A549 (cell line): ENCODE measurements at regions not wholly inside any gene's neighbourhood (a gene's known extent, or its start where the extent isn't known, plus 50 kb on each side); places are given as distances from the start of the nearest gene placed in this dataset.

Source experiments
- ATAC-seq, 2 experiments: fragments of 200-7000 bp in 1 of 2; fragments of >200 bp in 1 of 2; cut with Nextera tagmentation in 1 of 2; cut with Tn5 transposase in 1 of 2; 3 replicates each; pipeline versions ENCODE4 v1.8.0 to v1.9.1; 2018 to 2020; ENCODE audit warnings: mild to moderate bottlenecking in 1 of 2, moderate library complexity in 1 of 2
- CTCF ChIA-PET: fragments of 300-600 bp; sonication (Branson Sonifier 250); formaldehyde crosslinking; extraction: SDS; loops from one replicate; lab custom pipeline; 2021; ENCODE audit warnings: antibody characterized with exemption, inconsistent platforms; lab: Yijun Ruan, JAX
- POLR2A ChIA-PET: fragments of 350-600 bp; formaldehyde crosslinking; extraction: SDS; loops from one replicate; lab custom pipeline; 2021; ENCODE audit warnings: antibody characterized with exemption, inconsistent platforms; lab: Yijun Ruan, JAX
- DNase-seq, 2 experiments: peaks; one replicate each; pipeline versions ENCODE4 v3.0.0 to v3.0.0-alpha.2; 2011 to 2016; ENCODE audit warnings: low read depth in 1 of 2, low spot score in 1 of 2
- FAIRE-seq: peaks from 2 replicates; lab custom pipeline; 2011; peaks lifted over from hg19 to GRCh38; lab: Jason Lieb, UNC
- H3K27ac ChIP-seq, 2 experiments: fragments of >200 bp; sonication (Bioruptor Twin); formaldehyde crosslinking; 3 replicates each; pipeline ENCODE4 v1.5.1; 2016 to 2017
- H3K4me1 ChIP-seq: fragments of >200 bp; sonication (Bioruptor Twin); formaldehyde crosslinking; 3 replicates; pipeline ENCODE4 v1.6.1; 2016
- H3K4me2 ChIP-seq: fragments of >200 bp; sonication (Bioruptor Twin); formaldehyde crosslinking; 3 replicates; pipeline ENCODE4 v1.6.1; 2016
- H3K4me3 ChIP-seq: fragments of >200 bp; sonication (Bioruptor Twin); formaldehyde crosslinking; 3 replicates; pipeline ENCODE4 v1.5.1; 2016
- H3K9me3 ChIP-seq: fragments of >200 bp; sonication (Bioruptor Twin); formaldehyde crosslinking; 3 replicates; pipeline ENCODE4 v1.6.1; 2016
- ATOH8 ChIP-seq: fragments of 250-450 bp; sonication (Bioruptor Pico); IDR thresholded peaks from 2 replicates; pipeline ENCODE4 v1.5.0; 2020; ENCODE audit warnings: low read depth, mild to moderate bottlenecking, moderate library complexity
- CHD2 ChIP-seq: fragments of 150-350 bp; IDR thresholded peaks from 2 replicates; pipeline ENCODE4 v1.6.1; 2014; ENCODE audit warnings: low read length; ENCODE audit not compliant: partially characterized antibody
- EHF ChIP-seq: fragments of 250-450 bp; sonication (Bioruptor Pico); IDR thresholded peaks from 2 replicates; pipeline ENCODE4 v1.5.0; 2020; ENCODE audit warnings: mild to moderate bottlenecking
- ELK1 ChIP-seq: fragments of 150-350 bp; IDR thresholded peaks from 2 replicates; pipeline ENCODE4 v1.6.1; 2014; ENCODE audit warnings: low read depth, mild to moderate bottlenecking, low read length
- HDAC2 ChIP-seq: fragments of 200-600 bp; sonication (generic); IDR thresholded peaks from 2 replicates; pipeline ENCODE4 v1.6.1; 2016
- HMGXB4 ChIP-seq: fragments of 250-450 bp; sonication (Bioruptor Pico); IDR thresholded peaks from 2 replicates; pipeline ENCODE4 v1.5.0; 2021; ENCODE audit warnings: mild to moderate bottlenecking, moderate library complexity, borderline replicate concordance
- HOXA7 ChIP-seq: fragments of 250-450 bp; sonication (Bioruptor Pico); IDR thresholded peaks from 2 replicates; pipeline ENCODE4 v1.5.0; 2020; ENCODE audit warnings: mild to moderate bottlenecking, moderate library complexity
- HOXB5 ChIP-seq: fragments of 250-450 bp; sonication (Bioruptor Pico); IDR thresholded peaks from 2 replicates; pipeline ENCODE4 v1.5.0; 2020; ENCODE audit warnings: mild to moderate bottlenecking, moderate library complexity
- JUN ChIP-seq, 2 experiments: fragments of >200 bp; sonication (Bioruptor Twin); formaldehyde crosslinking; IDR thresholded peaks; 2 replicates in 1 of 2; 3 replicates in 1 of 2; pipeline ENCODE4 v1.6.1; 2016 to 2017
- KDM5A ChIP-seq: fragments of 200-600 bp; sonication (generic); IDR thresholded peaks from 2 replicates; pipeline ENCODE4 v1.6.1; 2016; ENCODE audit warnings: antibody characterized with exemption, mild to moderate bottlenecking
- MAFK ChIP-seq: fragments of 450-650 bp; IDR thresholded peaks from 2 replicates; pipeline ENCODE4 v1.6.1; 2014; ENCODE audit not compliant: partially characterized antibody
- MAX ChIP-seq: IDR thresholded peaks from 2 replicates; pipeline ENCODE4 v1.6.1; 2012
- MAZ ChIP-seq: fragments of 150-350 bp; IDR thresholded peaks from 2 replicates; pipeline ENCODE4 v1.6.1; 2014; ENCODE audit warnings: antibody characterized with exemption, low read depth, low read length, borderline replicate concordance
- PHF8 ChIP-seq: fragments of 200-600 bp; sonication (generic); IDR thresholded peaks from 2 replicates; pipeline ENCODE4 v1.6.1; 2016; ENCODE audit warnings: low read depth, mild to moderate bottlenecking, antibody characterized with exemption, moderate library complexity, borderline replicate concordance
- POLR2AphosphoS2 ChIP-seq: conservative IDR thresholded peaks from 2 replicates; pipeline ENCODE4 v1.6.1; 2012; ENCODE audit warnings: low read length, improper control_type of control experiment, inconsistent platforms
- RFX5 ChIP-seq: fragments of 450-650 bp; IDR thresholded peaks from 2 replicates; pipeline ENCODE4 v1.7.1; 2014; ENCODE audit warnings: antibody characterized with exemption, mild to moderate bottlenecking, moderate library complexity
- TFCP2L1 ChIP-seq: fragments of 250-450 bp; sonication (Bioruptor Pico); IDR thresholded peaks from 2 replicates; pipeline ENCODE4 v1.5.0; 2021; ENCODE audit warnings: mild to moderate bottlenecking
- ZNF302 ChIP-seq: fragments of 250-450 bp; sonication (Bioruptor Pico); IDR thresholded peaks from 2 replicates; pipeline ENCODE4 v1.9.0; 2021; ENCODE audit warnings: inconsistent platforms, mild to moderate bottlenecking, moderate library complexity
- WGBS: methylation state at CpG from one replicate; pipeline ENCODE4 v1.1.6; 2017; ENCODE audit errors: missing lambda C conversion rate; 5-methylcytosine and 5-hydroxymethylcytosine counted together
- TF ChIP-seq, protein P1 (sequence below): fragments of 450-650 bp; IDR thresholded peaks from 2 replicates; pipeline ENCODE4 v1.6.1; 2014; ENCODE audit warnings: antibody characterized with exemption

DNA sequence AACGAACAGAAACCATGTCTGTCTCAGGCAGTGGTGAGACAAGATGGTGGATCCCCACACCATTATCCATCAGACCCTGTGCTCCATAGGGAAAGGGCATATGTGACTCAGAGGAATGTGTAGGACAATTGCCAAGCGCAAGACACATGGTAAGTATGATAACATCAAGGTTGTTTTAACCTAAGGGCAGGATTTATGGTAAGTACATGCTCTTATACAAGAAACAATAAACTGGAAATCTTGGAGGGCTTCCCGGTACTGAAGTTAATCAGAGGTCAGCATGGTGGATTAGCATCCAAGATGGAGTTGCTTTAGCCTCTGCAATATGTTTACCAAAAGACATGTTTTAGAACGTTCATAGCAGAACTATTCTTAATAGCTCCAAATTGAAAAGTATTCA is 355.0 kb downstream of the PPP1R2C start:
- Histone ChIP-seq H3K27ac (no peak overlapping the region), H3K4me3 (no peak overlapping the region), H3K9me3 (no peaks in the 10 kb centered on the region), H3K4me2 (no peak overlapping the region), H3K4me1 (no peaks in the 10 kb centered on the region)
- 2% methylated on average over 4 of the region's 4 CpGs for WGBS
- TF ChIP-seq HDAC2 = no peak
- DNase-seq (no peak), ATAC-seq (no peak), FAIRE-seq (no peak)
- ChIA-PET POLR2A (no interaction called here), CTCF (no interaction called here)

DNA sequence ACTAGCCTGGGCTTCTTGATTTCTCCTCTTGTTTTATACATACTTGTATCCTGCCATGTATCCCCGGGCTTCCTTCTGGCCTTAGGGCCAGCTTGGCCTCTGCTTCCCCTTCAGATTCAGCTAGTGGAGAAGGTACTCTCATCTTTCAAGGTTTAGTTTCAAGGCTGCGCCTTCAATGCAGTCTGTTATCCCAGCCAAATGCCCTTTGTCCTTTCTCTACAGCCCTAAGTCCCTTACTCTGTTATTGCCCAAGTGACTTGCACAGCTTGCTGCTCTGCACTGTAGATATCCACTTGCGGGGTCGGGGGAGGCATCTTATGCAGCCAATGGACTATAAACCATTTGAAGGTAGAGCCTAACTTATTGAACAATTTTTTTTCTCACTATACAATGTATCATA is 357.5 kb downstream of the PPP1R2C start:
- CTCF ChIA-PET = no interaction called here
- POLR2A ChIA-PET = no interaction called here
- H3K9me3 ChIP-seq = no peaks in the 10 kb centered on the region
- TF ChIP-seq MAZ = no peak
- TF ChIP-seq, protein P1, sequence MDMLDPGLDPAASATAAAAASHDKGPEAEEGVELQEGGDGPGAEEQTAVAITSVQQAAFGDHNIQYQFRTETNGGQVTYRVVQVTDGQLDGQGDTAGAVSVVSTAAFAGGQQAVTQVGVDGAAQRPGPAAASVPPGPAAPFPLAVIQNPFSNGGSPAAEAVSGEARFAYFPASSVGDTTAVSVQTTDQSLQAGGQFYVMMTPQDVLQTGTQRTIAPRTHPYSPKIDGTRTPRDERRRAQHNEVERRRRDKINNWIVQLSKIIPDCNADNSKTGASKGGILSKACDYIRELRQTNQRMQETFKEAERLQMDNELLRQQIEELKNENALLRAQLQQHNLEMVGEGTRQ = no peak
- ATAC-seq (no peak), FAIRE-seq (no peak), DNase-seq (no peak)
- no peaks in the 10 kb centered on the region for H3K4me1 ChIP-seq
- no peak overlapping the region for H3K27ac ChIP-seq
- WGBS = 14% methylated on average over 4 of the region's 4 CpGs
- H3K4me2 ChIP-seq = no peak overlapping the region
- H3K4me3 ChIP-seq = no peak overlapping the region

DNA sequence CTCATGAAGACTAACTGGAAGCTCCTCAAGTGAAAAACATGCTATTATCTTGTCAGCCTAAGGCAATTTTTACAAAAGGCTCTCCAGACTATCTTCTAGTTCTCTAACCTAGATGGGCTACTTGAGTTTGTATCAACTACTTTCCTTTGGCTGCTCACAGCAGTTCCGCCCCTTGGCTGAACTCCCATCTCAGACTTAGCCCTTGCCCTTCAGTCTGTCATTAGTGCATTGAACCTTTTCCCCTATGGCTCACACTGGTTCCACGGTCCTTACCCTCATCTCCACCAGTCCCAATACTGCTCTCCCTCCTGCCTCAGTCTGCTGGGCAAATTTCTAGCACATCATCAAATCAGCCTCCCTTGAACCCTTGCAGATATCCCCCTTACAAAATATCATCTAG is 362.3 kb downstream of the PPP1R2C start:
- no peaks in the 10 kb centered on the region for H3K4me1 ChIP-seq
- no peak overlapping the region for H3K4me3 ChIP-seq
- ChIA-PET CTCF (no interaction called here), POLR2A (no interaction called here)
- H3K9me3 ChIP-seq = no peaks in the 10 kb centered on the region
- WGBS = 38% methylated on average over 2 of the region's 2 CpGs
- no peak overlapping the region for H3K27ac ChIP-seq
- ATAC-seq (no peak), DNase-seq (no peak), FAIRE-seq (no peak)
- H3K4me2 ChIP-seq = no peak overlapping the region
- TF ChIP-seq RFX5 (no peak), ELK1 (no peak), HMGXB4 (CRISPR knock-in tag) (no peak), KDM5A (no peak), JUN (IDR thresholded peaks at IDR 0.05) (no peak), MAX (no peak), ATOH8 (CRISPR knock-in tag) (no peak), TFCP2L1 (no peak), MAFK (no peak), CHD2 (no peak), POLR2AphosphoS2 (no peak), EHF (no peak), HOXA7 (CRISPR knock-in tag) (no peak), PHF8 (no peak), HOXB5 (no peak), ZNF302 (CRISPR knock-in tag) (no peak)
